ENCODE measurements at regions not wholly inside any gene's neighbourhood (a gene's known extent, or its start where the extent isn't known, plus 50 kb on each side); places are given as distances from the start of the nearest gene placed in this dataset.
A peak's percentile ranks its signal among the peaks of the same experiment; 100 is the strongest.

DNA sequence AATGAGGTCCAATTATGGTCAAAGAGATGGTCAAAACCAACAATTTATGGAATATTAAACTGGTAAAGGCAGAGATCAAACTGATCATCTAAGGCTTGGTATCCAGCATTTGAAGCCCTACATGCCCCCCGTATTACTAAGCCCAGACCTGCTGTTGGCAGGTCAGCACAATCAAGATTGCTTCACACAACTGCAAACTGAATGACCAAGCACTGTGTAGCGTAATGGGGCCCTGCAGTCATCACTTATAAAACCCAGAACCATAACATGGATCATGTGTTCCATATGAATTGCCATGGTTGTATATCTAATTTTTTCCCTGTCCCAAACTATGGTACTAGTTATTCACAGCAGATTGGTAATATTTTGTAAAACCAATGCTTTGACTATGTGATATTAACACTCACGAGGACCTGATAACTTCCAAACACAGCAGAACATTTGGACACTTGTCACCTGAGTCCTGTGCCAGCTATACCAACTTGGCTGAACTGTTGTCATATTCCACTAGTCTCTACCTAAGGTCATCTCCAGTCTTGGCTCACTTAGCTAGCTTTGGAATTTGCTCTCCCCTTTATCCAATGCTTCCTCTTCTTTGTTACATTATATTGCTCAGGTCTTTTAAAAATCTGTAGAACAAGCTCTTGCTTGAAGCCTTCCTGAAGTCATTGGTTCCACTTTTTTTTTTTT lies 81.7 kb upstream of the HMHB1 start:
- DNase-seq, result no peak
- ATAC-seq, result no peak

DNA sequence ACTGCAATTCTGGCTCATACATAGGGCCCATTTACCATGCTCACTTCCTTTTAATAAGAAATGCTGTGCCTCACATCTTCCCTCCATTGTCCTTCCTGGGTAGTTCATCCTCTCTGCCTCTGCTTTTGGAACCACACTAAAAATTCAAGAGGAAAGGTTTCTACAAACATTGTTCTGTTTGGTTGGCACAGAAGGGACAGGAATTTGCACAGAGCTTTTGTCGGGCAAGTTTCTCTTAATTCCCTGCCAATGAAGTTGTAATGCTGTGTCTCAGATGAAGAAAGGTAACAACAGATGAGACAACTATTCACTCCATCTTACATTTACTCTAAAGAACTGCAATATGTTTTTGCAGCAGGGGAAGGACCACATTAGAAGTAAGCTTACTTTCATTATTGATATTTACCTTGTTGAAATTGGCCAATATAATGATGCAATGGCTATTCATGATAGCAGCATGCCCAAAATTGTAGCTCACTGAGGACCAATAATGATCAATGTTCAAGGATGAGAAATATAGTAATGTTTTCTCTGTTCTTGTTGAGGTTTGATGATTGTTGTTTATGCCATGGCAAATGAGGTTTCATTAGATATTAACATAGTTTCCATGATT lies 82.5 kb upstream of the HMHB1 start:
- DNase-seq (no peak), ATAC-seq (no peak)

DNA sequence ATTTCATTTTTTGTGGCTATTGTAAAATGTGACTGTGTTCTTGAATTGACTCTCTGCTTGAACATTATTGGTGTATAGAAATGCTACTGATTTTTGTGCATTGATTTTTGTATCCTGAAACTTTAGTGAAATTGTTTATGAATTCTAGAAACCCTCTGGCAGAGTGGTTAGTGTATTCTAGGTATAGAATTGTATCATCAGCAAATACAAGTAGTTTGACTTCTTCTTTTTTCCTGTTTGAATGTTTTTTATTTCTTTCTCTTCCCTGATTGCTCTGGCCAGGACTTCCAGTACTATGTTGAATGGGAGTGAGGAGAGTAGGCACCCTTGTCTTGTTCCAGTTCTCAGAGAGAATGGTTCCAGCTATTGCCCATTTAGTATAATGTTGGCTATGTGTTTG lies 88.8 kb upstream of the HMHB1 start:
- DNase-seq, result no peak

DNA sequence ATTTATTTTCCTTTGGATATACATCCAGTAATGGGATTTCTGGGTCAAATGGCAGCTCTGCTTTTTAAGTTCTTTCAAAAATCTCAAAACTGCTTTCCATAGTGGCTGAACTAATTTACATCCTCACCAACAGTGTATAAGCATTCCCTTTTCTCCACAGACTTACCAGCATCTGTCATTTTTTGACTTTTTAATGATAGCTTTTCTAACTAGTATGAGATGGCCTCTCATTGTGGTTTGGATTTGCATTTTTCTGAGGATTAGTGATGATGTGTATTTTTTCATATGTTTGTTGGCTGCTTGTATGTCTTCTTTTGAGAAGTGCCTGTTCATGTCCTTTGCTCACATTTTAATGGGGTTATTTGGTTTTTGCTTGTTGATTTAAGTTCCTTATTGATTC lies 90.0 kb upstream of the HMHB1 start:
- no peak for DNase-seq
- no peak for ATAC-seq

More for the DNA sequence above, 88.8 kb upstream of the HMHB1 start:
- ATAC-seq, result no peak

DNA sequence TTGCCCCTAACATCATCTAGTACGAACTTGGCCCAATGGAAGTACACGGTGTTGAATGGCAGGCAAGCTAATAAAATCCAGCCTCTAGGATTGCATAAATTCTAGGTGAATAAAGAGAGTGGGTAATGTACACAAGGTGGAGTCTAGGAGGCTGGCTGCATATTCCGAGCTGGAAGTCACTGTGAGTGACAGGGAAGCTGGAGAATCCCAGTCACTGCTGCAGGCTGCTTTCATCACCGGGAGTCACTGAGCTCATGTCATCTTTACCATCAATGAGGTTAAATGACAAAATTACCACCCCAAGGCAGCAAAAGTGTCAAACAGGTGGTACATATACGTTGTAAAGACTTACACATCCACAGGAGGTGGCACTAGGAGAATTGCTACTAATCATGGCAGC lies 91.3 kb upstream of the HMHB1 start:
- DNase-seq (no peak), ATAC-seq (no peak)

DNA sequence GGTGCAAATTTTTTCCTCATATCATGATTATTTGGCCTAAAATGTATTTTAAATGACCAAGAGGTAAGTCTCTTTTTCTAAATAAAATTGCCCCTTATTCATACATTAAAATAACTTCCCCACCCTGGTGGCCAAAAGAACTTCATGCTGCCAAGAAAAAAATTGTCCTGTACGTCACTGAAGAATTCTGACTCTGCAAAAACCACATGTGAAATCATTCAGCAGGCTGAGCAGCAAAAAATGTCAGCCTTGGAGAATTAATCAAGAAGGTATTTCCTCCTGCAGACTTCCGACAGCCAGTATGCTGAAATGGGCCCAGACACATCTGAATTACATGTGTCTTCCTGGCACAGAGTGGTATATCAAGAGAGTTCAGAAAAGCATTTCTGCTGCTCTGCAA lies 94.6 kb upstream of the HMHB1 start:
- no peak for ATAC-seq
- no peak for DNase-seq

DNA sequence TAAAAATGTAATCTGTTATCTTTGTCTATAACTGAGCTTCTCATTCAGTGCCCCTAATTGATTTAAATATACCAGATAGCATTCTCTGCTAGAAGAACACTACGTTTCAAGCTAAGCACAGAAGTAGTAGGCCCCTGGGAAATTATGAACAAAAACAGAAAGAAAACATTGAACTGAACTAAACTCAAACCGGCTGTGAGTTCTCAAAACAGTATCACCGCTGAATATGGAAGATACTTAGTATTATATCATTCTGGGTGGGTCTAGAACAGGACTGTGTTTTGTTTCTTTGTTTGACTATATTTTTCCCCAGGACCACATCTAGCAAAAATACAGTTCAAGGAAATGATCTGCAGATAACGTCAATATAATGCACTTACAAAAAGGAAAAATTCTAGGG lies 95.1 kb upstream of the HMHB1 start:
- DNase-seq (no peak), ATAC-seq (no peak)

DNA sequence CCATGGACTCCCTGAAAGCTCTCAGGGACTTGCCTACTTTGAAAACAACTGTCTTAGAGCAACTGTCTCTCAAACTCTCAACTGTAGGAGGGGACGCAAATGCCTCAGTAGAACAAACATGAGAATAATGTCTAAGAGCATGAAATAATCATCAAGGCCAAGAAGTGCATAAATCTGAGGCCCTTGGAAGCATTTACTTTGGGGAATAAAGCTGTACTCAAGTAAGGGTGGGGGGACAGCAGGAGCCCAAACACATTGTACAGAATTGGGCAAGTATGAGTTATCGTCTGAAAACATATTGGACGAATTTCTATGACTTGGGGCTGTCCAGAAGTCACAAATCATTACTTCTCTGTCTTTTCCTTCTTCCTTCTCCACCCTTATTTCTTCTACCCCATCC lies 96.3 kb upstream of the HMHB1 start:
- no peak for DNase-seq
- ATAC-seq, result no peak

DNA sequence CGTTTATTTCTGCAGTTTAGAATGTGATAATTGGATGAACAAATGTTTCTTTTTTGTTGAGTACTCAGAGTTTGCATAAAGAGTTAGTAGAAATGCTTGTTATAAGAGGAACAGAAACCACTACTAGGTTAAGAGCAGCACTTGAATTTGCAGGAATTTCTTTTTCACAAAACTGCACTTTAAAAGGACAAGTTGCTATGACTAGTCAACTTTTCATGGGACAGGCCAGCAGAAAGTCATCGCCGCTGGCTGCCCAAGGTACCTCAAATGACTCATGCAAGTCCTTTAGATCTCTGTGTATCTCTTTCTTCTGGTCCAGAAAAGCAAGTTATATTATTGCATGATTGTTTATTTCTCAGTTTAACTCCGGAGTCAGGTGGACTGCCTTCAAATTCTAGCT lies 97.3 kb upstream of the HMHB1 start:
- DNase-seq (no peak), ATAC-seq (no peak)

DNA sequence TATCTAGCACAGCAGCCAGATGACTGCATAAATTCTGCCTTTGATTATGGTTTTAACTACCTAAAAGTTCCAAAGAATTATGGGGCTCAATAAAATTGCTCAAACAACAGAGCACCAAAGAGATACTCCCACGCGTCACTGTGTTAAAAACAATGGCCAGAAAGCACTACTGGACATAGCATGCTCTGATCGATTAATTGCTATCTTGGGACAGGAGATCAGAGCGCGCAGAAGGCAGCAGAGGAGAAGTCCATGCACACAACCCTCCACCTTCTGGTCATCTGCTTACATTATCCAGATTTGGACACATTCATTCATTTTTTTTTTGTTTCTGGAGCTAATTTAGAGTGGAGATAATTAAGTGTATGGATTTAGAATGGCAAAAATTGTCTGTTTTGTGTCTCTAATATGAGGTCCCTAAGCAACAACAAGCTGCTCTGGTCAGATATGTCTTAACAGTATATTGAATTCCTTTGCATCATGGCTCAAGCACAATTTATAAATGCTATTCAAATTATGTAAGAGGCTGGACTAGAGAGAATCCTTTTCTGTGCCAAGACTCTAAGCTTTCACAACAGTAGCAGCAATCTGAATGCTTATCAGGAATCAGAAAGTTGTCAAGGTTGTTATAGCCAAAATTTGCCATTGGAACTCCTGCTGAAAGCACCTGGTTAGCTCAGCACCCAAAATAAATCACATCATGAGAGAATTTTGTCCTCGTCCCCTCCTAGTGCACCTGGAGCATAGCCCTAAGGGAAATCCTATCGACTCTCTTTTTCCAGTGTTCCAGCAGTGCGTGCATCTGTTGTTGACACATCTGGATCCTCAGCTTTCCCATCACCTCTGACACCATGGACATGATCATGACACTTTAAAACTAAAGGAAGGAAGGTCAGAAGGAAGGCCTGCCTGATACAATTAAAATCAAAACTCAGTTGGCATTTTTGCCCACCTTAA lies 98.6 kb upstream of the HMHB1 start:
- ATAC-seq (no peak), DNase-seq (no peak)

DNA sequence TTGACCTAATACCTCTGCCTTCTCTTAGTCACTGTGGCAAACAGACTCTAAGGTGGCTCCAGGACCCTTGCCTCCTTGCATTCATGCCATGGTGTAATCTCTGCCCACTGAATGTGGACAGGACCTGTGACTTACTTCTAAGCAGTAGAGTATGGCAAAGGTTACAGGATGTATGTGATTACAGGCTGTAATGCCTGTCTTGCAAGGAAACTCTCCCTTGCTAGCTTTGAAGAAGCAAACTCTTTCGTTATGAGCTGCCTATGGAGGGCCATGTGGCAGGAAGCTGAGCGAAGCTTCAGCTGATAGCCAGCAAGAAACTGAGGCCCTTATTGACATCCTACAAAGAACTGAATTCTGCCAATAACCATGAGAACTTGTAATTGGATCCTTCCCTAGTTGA lies 103.3 kb upstream of the HMHB1 start:
- no peak for DNase-seq
- no peak for ATAC-seq

DNA sequence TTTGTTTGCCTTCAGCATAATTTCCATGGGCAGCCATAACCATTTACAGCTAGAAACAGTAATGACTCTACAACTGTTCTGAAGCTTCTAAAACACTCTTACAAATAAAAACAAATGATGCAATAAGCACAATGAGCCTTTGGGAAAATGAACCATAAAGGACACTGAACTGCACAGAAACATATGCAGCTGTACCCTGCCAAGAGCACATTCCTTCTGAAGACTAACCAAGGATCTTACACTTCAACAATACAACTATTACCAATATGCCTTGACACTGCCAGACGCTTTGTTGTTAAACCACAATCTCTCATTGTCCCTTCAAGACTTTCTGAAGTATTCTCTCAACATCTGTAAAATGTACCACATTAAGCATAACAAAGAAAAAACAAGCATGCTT lies 104.2 kb upstream of the HMHB1 start:
- DNase-seq, result no peak
- ATAC-seq, result no peak

DNA sequence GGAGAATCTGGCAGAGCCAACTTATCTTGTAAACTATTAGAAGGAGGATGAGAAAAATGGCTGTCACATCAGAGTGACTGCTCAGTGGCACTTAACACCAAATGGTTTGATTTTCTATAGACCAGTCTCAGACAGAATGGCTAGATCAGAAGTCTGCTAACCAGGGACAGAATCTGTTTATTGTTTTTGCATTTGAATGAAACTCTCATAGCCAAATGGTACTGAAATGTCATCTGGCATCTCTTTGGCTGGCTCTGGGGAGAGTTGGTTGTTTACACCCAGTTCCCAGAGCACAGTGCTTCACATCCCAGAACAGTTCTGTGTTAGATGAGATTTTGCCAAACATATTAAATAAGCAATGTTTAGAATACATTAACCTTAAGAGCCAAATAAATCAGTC lies 106.6 kb upstream of the HMHB1 start:
- DNase-seq (no peak), ATAC-seq (no peak)

DNA sequence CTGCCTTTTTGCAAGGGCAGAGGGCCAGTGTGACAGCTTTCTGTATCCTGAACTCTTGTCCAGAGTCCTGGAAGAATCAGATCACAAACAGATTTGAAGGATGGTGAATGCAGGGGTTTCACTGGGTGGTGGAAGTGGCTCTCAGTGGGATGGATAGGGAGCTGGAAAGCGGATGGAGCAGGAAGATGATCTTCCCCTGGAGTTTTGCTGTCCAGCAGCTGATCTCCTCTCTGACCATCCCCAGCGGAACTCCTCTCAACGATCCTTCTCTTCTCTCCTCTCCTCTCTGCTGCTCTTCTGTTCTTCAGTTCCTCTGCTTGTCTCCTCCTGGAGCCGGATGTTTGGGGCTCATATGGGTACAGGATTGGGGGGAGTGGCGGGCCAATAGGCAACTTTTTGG lies 108.3 kb upstream of the HMHB1 start:
- DNase-seq (no peak), ATAC-seq (no peak)

DNA sequence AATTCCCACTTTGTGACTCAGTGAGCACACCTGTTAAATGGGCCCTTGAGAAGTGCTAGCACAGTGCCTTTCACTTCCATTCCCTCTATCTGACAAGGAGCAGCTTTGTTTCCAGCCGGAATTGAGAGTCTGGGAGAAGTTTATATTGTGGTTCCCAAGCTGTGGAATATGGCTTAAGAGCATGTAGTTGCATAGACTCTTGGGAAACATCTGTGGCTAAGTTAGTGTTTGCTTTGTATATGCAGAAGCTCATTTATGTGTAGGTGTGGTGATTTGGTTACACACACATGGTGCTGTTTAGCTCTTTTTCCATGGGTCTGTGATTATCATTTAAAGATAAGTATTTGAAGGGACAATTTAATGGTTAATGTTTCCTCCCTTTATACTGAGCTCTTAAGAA lies 110.5 kb upstream of the HMHB1 start:
- DNase-seq, result no peak
- ATAC-seq, result no peak

DNA sequence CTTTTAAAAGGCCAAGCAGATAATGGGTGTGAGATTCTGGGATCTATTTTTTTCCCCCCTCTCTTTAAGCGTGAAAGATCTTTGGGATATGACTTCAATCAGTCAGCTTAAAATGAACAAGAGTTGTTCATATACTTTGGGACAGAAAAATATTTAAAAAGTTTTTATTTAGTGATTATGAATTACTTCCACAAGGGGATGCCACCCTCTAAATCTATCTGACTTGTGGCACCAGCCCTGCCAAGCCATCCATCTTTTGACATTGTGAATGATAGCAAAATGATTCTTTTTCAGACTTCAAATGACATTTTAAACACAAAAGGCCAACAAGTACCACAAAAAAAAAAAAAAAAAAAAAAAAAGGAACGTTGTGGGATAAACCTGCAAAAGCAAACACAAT lies 111.0 kb upstream of the HMHB1 start:
- DNase-seq, result no peak
- no peak for ATAC-seq

DNA sequence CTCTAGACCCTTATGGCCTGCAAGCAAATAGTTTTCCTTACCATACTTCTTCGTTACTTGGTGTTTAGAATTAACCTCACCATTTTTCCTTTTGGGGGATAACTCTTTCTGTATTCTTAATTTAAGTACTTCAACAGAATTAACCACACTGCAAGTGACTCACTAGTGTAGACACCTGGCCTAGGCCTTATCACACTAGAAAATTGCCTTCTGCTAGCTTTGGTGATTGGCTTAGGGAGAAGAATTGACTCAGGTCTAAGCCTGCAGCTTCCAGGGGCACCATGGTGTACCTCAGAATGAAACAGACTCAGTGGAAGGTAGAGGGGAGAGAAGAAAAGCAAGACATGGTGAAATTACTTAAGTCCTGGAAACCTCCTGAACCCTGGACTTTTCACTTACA lies 112.8 kb upstream of the HMHB1 start:
- peak; percentile 93 for ATAC-seq
- DNase-seq, result no peak

DNA sequence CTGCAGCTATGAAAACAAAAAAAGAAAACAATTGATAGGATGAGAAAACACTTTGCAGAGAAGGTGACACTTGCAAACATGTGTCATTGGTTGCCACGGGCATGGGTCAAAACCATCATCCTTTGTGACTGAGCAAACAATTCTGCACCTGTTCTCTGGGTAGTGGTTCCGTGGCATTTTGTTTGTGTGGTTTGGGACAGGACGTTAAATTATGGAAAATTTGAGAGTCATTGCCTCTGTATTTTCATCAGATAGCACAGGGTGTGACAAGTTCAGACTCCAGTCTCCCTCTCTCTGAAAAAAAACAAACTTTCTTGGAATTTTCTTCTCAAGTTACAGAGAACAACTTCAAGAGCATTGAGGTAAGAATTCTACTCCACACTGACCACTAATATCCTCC lies 113.4 kb upstream of the HMHB1 start:
- DNase-seq, result peak; percentile 19
- peak; percentile 30 for ATAC-seq

DNA sequence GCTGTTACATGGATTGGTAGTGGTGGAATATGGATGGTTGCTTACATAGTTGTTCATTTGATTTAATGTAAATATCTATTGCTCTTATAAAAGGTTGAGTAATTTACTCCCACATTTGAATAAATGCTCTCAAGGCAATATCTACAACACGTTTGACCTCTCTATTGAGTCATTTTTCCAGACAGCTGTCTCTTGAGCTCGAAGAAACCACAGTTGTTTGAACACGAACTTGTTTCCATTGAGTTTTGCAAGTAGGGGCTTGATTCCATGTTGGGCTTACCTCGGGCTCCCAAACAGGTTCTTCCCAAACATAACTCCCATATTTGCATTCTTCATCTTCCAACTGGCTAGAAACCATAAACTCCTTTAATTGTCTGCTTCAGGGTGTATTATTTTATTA lies 115.0 kb upstream of the HMHB1 start:
- ATAC-seq (no peak), DNase-seq (no peak)

DNA sequence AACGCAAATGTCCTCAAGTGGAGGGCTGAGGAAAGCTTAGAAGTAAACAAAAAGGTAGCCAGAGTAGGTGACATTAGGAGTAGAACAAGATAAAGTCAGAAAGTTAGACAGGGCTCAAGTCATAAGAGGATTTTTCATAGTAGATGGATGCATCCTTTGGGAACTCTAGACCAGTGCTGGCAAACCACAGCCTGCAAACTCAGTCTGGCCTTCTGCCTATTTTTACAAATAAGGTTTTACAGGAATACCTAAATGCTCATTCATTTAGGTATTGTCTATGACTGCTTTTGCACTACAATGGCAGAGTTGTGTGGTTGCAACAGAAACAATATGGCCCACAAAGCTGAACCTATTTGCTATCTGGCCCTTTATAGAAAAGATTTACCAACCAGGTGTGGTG lies 116.0 kb upstream of the HMHB1 start:
- DNase-seq (no peak), ATAC-seq (no peak)

DNA sequence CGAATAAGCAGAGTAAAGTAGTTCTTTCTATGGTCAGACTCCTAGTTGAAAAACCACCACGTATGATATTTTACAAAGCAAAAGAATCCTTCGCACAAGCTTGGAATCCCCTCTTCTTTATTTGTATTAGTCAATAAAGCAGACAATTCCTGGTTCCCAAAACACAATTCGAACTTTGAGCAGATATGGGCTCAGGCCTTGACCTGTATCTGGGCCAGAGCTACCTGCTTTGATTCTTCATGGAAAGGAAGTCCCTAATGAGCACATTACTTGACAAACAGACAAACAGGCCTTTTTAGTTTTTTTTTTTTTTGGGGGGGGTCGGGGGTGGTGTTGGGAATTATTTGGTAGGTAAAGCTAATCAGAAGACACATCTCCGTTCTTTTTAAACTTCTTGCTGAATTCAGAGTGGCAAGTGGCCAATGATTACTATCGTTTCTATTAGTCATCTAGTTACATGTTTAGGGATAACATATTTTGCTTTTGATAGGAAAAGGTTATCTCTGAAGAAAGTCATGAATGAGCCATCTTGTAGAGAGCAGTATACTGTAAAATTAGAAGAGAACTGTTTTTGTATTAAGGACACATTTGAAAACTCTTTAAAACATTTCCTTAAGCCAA lies 116.6 kb upstream of the HMHB1 start:
- DNase-seq (no peak), ATAC-seq (no peak)

DNA sequence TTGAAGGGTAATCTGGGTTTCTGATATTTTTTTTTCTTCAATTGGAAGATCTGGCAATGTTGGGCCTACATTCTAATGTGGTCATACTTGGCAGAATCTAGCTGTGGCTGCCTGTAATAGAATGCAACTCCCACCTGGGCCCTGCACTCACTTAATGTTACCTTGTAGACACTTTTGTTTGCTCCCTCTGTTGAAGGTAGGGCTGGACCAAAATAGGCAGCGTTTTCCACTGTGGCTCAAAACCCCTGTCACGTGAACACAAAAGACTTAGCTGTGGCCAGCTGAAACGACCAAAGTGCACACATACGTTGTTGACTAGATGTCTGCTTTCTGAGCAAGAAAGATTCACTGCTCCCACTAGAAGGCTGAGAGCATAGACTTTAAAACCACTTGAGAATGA lies 117.6 kb upstream of the HMHB1 start:
- no peak for ATAC-seq
- DNase-seq, result no peak
